WTC11 (cell line): ENCODE measurements at regions not wholly inside any gene's neighbourhood (a gene's known extent, or its start where the extent isn't known, plus 50 kb on each side); places are given as distances from the start of the nearest gene placed in this dataset.

ENCODE experiments used
- CDX4 ChIP-seq: fragments of 250-450 bp; sonication (Bioruptor Pico); IDR thresholded peaks from 2 replicates; pipeline ENCODE4 v1.9.0; 2021; ENCODE audit warnings: moderate library complexity, mild to moderate bottlenecking, inconsistent platforms, borderline replicate concordance
- CREB1 ChIP-seq: sonication (generic); formaldehyde crosslinking; IDR thresholded peaks from 2 replicates; pipeline ENCODE4 v1.8.0; 2023; ENCODE audit warnings: mild to moderate bottlenecking, missing genetic modification reagents
- CTCF ChIP-seq: fragments of 200-600 bp; IDR thresholded peaks from 2 replicates; pipeline ENCODE4 v1.8.0; 2022; ENCODE audit warnings: antibody characterized with exemption
- FOXP1 ChIP-seq: sonication (generic); formaldehyde crosslinking; IDR thresholded peaks from 2 replicates; pipeline ENCODE4 v1.8.0; 2022; ENCODE audit warnings: missing genetic modification reagents, mild to moderate bottlenecking, moderate library complexity, borderline replicate concordance
- GRHL2 ChIP-seq: fragments of 250-450 bp; sonication (Bioruptor Pico); IDR thresholded peaks from 2 replicates; pipeline ENCODE4 v1.8.0; 2022; ENCODE audit warnings: mild to moderate bottlenecking, moderate library complexity; ENCODE audit not compliant: insufficient replicate concordance, severe bottlenecking
- TEAD4 ChIP-seq: sonication (generic); formaldehyde crosslinking; IDR thresholded peaks from 2 replicates; pipeline ENCODE4 v1.8.0; 2022; ENCODE audit warnings: mild to moderate bottlenecking, missing genetic modification reagents
- ZNF232 ChIP-seq: sonication (generic); formaldehyde crosslinking; IDR thresholded peaks from 2 replicates; pipeline ENCODE4 v1.8.0; 2022; ENCODE audit warnings: mild to moderate bottlenecking, missing genetic modification reagents
- ZNF263 ChIP-seq: sonication (generic); formaldehyde crosslinking; IDR thresholded peaks from 2 replicates; pipeline ENCODE4 v1.8.1; 2022; ENCODE audit warnings: low read depth, mild to moderate bottlenecking, moderate library complexity, missing genetic modification reagents
- TF ChIP-seq, protein P1 (sequence below): sonication (generic); formaldehyde crosslinking; IDR thresholded peaks from 2 replicates; pipeline ENCODE4 v1.8.1; 2023; ENCODE audit warnings: mild to moderate bottlenecking, missing genetic modification reagents, moderate library complexity

DNA sequence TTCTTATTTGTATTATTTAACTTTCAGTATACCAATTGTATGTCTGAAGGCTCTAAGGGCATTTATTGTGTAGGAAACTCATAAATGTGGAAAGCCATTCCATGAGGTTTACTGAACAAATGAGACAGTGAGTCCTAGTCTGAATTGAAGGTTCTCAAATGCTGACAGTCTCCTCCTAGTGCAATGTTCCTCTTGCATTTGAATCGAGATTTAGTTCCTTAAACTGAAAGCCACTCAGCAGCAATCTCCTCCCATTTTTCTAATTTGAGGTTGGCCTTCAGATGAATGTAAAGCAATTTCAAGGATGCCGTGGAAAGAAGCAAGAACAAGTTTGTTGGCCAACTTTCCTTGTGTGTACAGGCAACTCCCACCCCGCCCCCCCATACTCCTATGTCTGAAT is 493.2 kb upstream of the KLF4 start:
- TF ChIP-seq CREB1 (CRISPR knock-in tag), result no peak
- TF ChIP-seq GRHL2, result no peak
- TF ChIP-seq CDX4 (CRISPR knock-in tag), result no peak
- no peak for TF ChIP-seq CTCF
- TF ChIP-seq, protein P1, sequence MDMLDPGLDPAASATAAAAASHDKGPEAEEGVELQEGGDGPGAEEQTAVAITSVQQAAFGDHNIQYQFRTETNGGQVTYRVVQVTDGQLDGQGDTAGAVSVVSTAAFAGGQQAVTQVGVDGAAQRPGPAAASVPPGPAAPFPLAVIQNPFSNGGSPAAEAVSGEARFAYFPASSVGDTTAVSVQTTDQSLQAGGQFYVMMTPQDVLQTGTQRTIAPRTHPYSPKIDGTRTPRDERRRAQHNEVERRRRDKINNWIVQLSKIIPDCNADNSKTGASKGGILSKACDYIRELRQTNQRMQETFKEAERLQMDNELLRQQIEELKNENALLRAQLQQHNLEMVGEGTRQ (CRISPR knock-in tag), result no peak
- TF ChIP-seq ZNF263 (CRISPR knock-in tag), result no peak
- no peak for TF ChIP-seq TEAD4
- TF ChIP-seq FOXP1 (CRISPR knock-in tag), result no peak
- TF ChIP-seq ZNF232, result no peak
